ENCODE measurements at regions not wholly inside any gene's neighbourhood (a gene's known extent, or its start where the extent isn't known, plus 50 kb on each side); places are given as distances from the start of the nearest gene placed in this dataset.

- TF ChIP-seq CTCF (conservative IDR thresholded peaks at IDR 0.05), result no peak
- Histone ChIP-seq H3K79me1 (ENCODE audit: insufficient read depth, low read depth, low read length, poor library complexity, severe bottlenecking) (no peaks in the 10 kb centered on the region), H3K23me2 (ENCODE audit: insufficient read length, low read depth, low read length, poor library complexity, severe bottlenecking) (no peaks in the 10 kb centered on the region), H3K4ac (ENCODE audit: low read depth, low read length) (no peak overlapping the region), H3K23ac (ENCODE audit: insufficient read length, low read depth, low read length) (no peak overlapping the region), H3K9me3 (ENCODE audit: control insufficient read depth, low read depth, low read length) (peaks cover 5% of the 10 kb centered on the region), H2BK20ac (ENCODE audit: low read depth, low read length, poor library complexity, severe bottlenecking) (no peak overlapping the region), H3K14ac (ENCODE audit: insufficient read depth, low read length) (no peak overlapping the region), H3K9ac (ENCODE audit: extremely low read depth, insufficient read length, low read length) (no peak overlapping the region), H4K5ac (ENCODE audit: insufficient read length, low read depth, low read length) (no peak overlapping the region), H3K27me3 (ENCODE audit: insufficient read depth, low read length) (no peaks in the 10 kb centered on the region), H2BK120ac (ENCODE audit: low read depth, low read length, poor library complexity, severe bottlenecking) (no peak overlapping the region), H3K79me2 (ENCODE audit: insufficient read depth, low read length) (no peaks in the 10 kb centered on the region), H3K56ac (ENCODE audit: insufficient read length, low read depth, low read length) (no peak overlapping the region), H3K27ac (ENCODE audit: insufficient read length, low read depth, low read length) (no peak overlapping the region), H2AK5ac (ENCODE audit: insufficient read length, low read length) (no peak overlapping the region), H3K4me1 (ENCODE audit: insufficient read depth, low read length) (0 out of 2 replicates have a peak, but pooled peaks cover 1% of the 10 kb centered on the region), H4K8ac (replicated peaks; ENCODE audit: insufficient read length, low read depth, low read length) (no peak overlapping the region), H2AFZ (ENCODE audit: low read length) (no peak overlapping the region), H2BK5ac (ENCODE audit: insufficient read length, low read length) (no peak overlapping the region), H3T11ph (ENCODE audit: low read length) (no peak overlapping the region), H3K4me2 (ENCODE audit: insufficient read depth, insufficient read length, low read length) (no peak overlapping the region), H4K20me1 (ENCODE audit: control insufficient read depth, insufficient read depth, insufficient read length) (no peaks in the 10 kb centered on the region), H3K18ac (ENCODE audit: insufficient read length, low read depth, low read length) (no peak overlapping the region), H4K91ac (ENCODE audit: insufficient read length, low read depth, low read length) (no peak overlapping the region), H2BK12ac (ENCODE audit: insufficient read length, low read depth, low read length) (no peak overlapping the region), H2BK15ac (ENCODE audit: low read depth, low read length) (no peak overlapping the region)
- Mint-ChIP-seq H3K4me1 (peaks cover 26% of the 10 kb centered on the region in 2 experiments), H3K27ac (no peak overlapping the region), H3K27me3 (ENCODE audit: low read depth) (peaks cover 4% of the 10 kb centered on the region), H3K4me3 (no peak overlapping the region), H3K36me3 (ENCODE audit: insufficient read depth in 1 of 3, low read depth in 3 of 3) (peaks cover 25 to 35% (median 25%) of the 10 kb centered on the region in 3 experiments), H3K9me3 (peaks cover 30 to 40% of the 10 kb centered on the region in 2 experiments)
- DNase-seq, result no peak
- WGBS (ENCODE audit: extremely low coverage, insufficient read length, low lambda C conversion rate), result no CpG with 5 or more reads among the region's 2 CpGs
Observed at GRCh38 chr18:51711298-51711889, 513.9 kb upstream of the MEX3C start.
